K562 (cell line): ENCODE measurements at regions not wholly inside any gene's neighbourhood (a gene's known extent, or its start where the extent isn't known, plus 50 kb on each side); places are given as distances from the start of the nearest gene placed in this dataset.

Experiments used
- ATAC-seq: fragments of 200-7000 bp; cut with Tn5 transposase; 3 replicates; pipeline ENCODE4 v1.9.1; 2020; ENCODE audit warnings: moderate library complexity
- BruUV-seq: library from RNA; stranded (reverse); fragments of 400-500 nt; replicated peaks from 2 replicates; lab custom pipeline; 2021; lab: Mats Ljungman, UMichigan
- CTCF ChIA-PET: fragments of 300-600 bp; formaldehyde crosslinking; extraction: SDS; loops from one replicate; lab custom pipeline; 2021; ENCODE audit warnings: low intra/inter-chr PET ratio; lab: Yijun Ruan, JAX
- POLR2A ChIA-PET: fragments of 300-600, 350-650 bp; sonication (Branson Sonifier 250); formaldehyde crosslinking; extraction: SDS; loops from one replicate; lab custom pipeline; 2021; ENCODE audit warnings: antibody characterized with exemption, inconsistent platforms; lab: Yijun Ruan, JAX
- DNase-seq, 4 experiments: peaks; one replicate each; pipeline versions ENCODE4 v3.0.0 to v3.0.0-alpha.2; 2011 to 2018; ENCODE audit warnings: low spot score in 3 of 4, mixed read lengths in 3 of 4; ENCODE audit errors: extremely low read depth in 1 of 4
- FAIRE-seq: peaks from 2 replicates; lab custom pipeline; 2011; peaks lifted over from hg19 to GRCh38; lab: Jason Lieb, UNC
- H2AFZ ChIP-seq: 2 replicates; pipeline ENCODE4 v1.6.0; 2011; ENCODE audit warnings: low read depth, low read length, control low read depth, inconsistent platforms
- H3K27ac ChIP-seq: fragments of 200-600 bp; 3 replicates; pipeline ENCODE4 v1.8.0; 2011; ENCODE audit warnings: low read depth, mild to moderate bottlenecking, control low read depth, inconsistent platforms, low read length, moderate library complexity, mixed read lengths; ENCODE audit errors: extremely low read depth
- H3K27me3 ChIP-seq, 2 experiments: fragments of 300-600 bp in 1 of 2; 2 replicates in 1 of 2; 3 replicates in 1 of 2; pipeline versions ENCODE4 v1.6.0 to v1.8.0; 2011; ENCODE audit warnings: inconsistent platforms in 2 of 2, low read length in 2 of 2, mild to moderate bottlenecking in 1 of 2, mixed read lengths in 1 of 2, moderate library complexity in 1 of 2; ENCODE audit not compliant: control insufficient read depth in 2 of 2, insufficient read depth in 2 of 2
- H3K36me3 ChIP-seq: fragments of 300-600 bp; 3 replicates; pipeline ENCODE4 v1.8.0; 2011; ENCODE audit warnings: mild to moderate bottlenecking, low read length, inconsistent platforms; ENCODE audit not compliant: control insufficient read depth, insufficient read depth
- H3K4me1 ChIP-seq, 2 experiments: fragments of 200-600 bp in 1 of 2; replicated peaks in 1 of 2; 2 replicates in 1 of 2; 3 replicates in 1 of 2; pipeline versions ENCODE4 v1.5.1 to v1.8.0; 2011; ENCODE audit warnings: inconsistent platforms in 2 of 2, low read length in 2 of 2, mild to moderate bottlenecking in 1 of 2, mixed read lengths in 1 of 2, moderate library complexity in 1 of 2; ENCODE audit not compliant: control insufficient read depth in 2 of 2, insufficient read depth in 2 of 2
- H3K4me2 ChIP-seq: 2 replicates; pipeline ENCODE4 v1.6.1; 2011; ENCODE audit warnings: low read length, control low read depth, inconsistent platforms, mixed read lengths; ENCODE audit not compliant: insufficient read depth
- H3K4me3 ChIP-seq: fragments of 200-600 bp; sonication (generic), shearing (Covaris generic); 2 replicates; pipeline ENCODE4 v1.5.1; 2016; ENCODE audit warnings: control low read depth, inconsistent platforms
- H3K79me2 ChIP-seq: fragments of 200-600 bp; 3 replicates; pipeline ENCODE4 v1.8.0; 2011; ENCODE audit warnings: low read length, inconsistent platforms; ENCODE audit not compliant: control insufficient read depth, insufficient read depth
- H3K9ac ChIP-seq, 2 experiments: 2 replicates each; pipeline versions ENCODE4 v1.6.0 to v1.6.1; 2011; ENCODE audit warnings: low read depth in 2 of 2, low read length in 2 of 2, control low read depth in 1 of 2, inconsistent platforms in 1 of 2, mild to moderate bottlenecking in 1 of 2, mixed read lengths in 1 of 2; ENCODE audit not compliant: insufficient read depth in 1 of 2
- H3K9me1 ChIP-seq: one replicate; pipeline ENCODE4 v1.6.0; 2011; ENCODE audit warnings: inconsistent platforms, mild to moderate bottlenecking, low read length, moderate library complexity; ENCODE audit not compliant: control insufficient read depth, insufficient read depth
- H3K9me3 ChIP-seq: replicated peaks from 2 replicates; pipeline ENCODE4 v1.5.1; 2011; ENCODE audit warnings: low read depth, low read length, inconsistent platforms; ENCODE audit not compliant: control insufficient read depth, insufficient read depth
- H4K20me1 ChIP-seq: replicated peaks from 2 replicates; pipeline ENCODE4 v1.6.1; 2011; ENCODE audit warnings: low read length, inconsistent platforms, mixed read lengths; ENCODE audit not compliant: control insufficient read depth, insufficient read depth
- CEBPG ChIP-seq, 3 experiments: fragments of 200-800 bp in 1 of 3; sonication (Bioruptor generic) in 1 of 3; sonication (generic) in 1 of 3; formaldehyde crosslinking in 1 of 3; IDR thresholded peaks in 2 of 3; conservative IDR thresholded peaks in 1 of 3; 2 replicates each; pipeline versions ENCODE4 v1.6.1 to v1.8.0; 2016 to 2022; ENCODE audit warnings: missing compliant biosample characterization in 2 of 3, missing genetic modification characterization in 2 of 3, mild to moderate bottlenecking in 1 of 3, missing genetic modification reagents in 1 of 3
- RUNX1 ChIP-seq: sonication (generic); IDR thresholded peaks from 2 replicates; pipeline ENCODE4 v1.6.1; 2016; ENCODE audit warnings: antibody characterized with exemption, low read depth
- SAFB ChIP-seq: fragments of 200-400 bp; formaldehyde crosslinking; IDR thresholded peaks from 2 replicates; pipeline ENCODE4 v1.6.1; 2017; ENCODE audit warnings: low read depth, low read length, borderline replicate concordance
- THAP7 ChIP-seq: fragments of 250-450 bp; sonication (Bioruptor Pico); IDR thresholded peaks from 2 replicates; pipeline ENCODE4 v1.5.0; 2021
- TSC22D4 ChIP-seq: fragments of 450-650 bp; IDR thresholded peaks from 2 replicates; pipeline ENCODE4 v1.6.1; 2016; ENCODE audit warnings: missing genetic modification characterization, missing biosample characterization, control low read depth
- ZNF165 ChIP-seq: fragments of 250-450 bp; sonication (Bioruptor Pico); IDR thresholded peaks from 2 replicates; pipeline ENCODE4 v1.4.0; 2020; ENCODE audit warnings: borderline replicate concordance
- ZNF77 ChIP-seq: fragments of 250-450 bp; sonication (Bioruptor Pico); IDR thresholded peaks from 2 replicates; pipeline ENCODE4 v1.5.0; 2020
- WGBS: fragments of 100-300 bp; shearing (Covaris generic); methylation state at CpG from one replicate; pipeline ENCODE4 v1.1.6; 2016; ENCODE audit warnings: low coverage, mixed read lengths; ENCODE audit not compliant: insufficient coverage; ENCODE audit errors: missing lambda C conversion rate; 5-methylcytosine and 5-hydroxymethylcytosine counted together
- in situ Hi-C: fragments of 300-500 bp; cut with MboI; formaldehyde crosslinking; loops from 4 replicates; pipeline ENCODE4 v1.15.0; 2018; ENCODE audit warnings: inconsistent platforms, mixed read lengths
- intact Hi-C: fragments of 100-400 bp; cut with micrococcal nuclease; formaldehyde crosslinking; loops from 2 replicates; pipeline ENCODE4 v1.14.2; 2022
- TF ChIP-seq, protein P1 (sequence below): sonication (generic); formaldehyde crosslinking; IDR thresholded peaks from 2 replicates; pipeline ENCODE4 v1.8.0; 2022; ENCODE audit warnings: missing genetic modification reagents, mild to moderate bottlenecking, moderate library complexity, borderline replicate concordance
- TF ChIP-seq, protein P2 (sequence below): IDR thresholded peaks from 3 replicates; pipeline ENCODE4 v1.6.1; 2011; ENCODE audit warnings: borderline replicate concordance, mild to moderate bottlenecking, moderate library complexity; ENCODE audit not compliant: insufficient read length; ENCODE audit errors: extremely low read depth
- TF ChIP-seq, protein P3 (sequence below): sonication (generic); formaldehyde crosslinking; IDR thresholded peaks from 2 replicates; pipeline ENCODE4 v1.9.0; 2022; ENCODE audit warnings: mild to moderate bottlenecking, missing genetic modification reagents

GRCh38 chr4:132866616-132867015 lies 282.5 kb upstream of the PCDH10 start:
- ATAC-seq (no peak), FAIRE-seq (no peak), DNase-seq (no peak)
- POLR2A ChIA-PET: no interaction called here
- H3K9me3 ChIP-seq: no peaks in the 10 kb centered on the region
- H3K9ac ChIP-seq: no peak overlapping the region
- H3K79me2 ChIP-seq: no peaks in the 10 kb centered on the region
- no peak overlapping the region for H3K4me2 ChIP-seq
- no peak overlapping the region for H2AFZ ChIP-seq
- H3K27ac ChIP-seq: no peak overlapping the region
- no peaks in the 10 kb centered on the region for H4K20me1 ChIP-seq
- WGBS: 0% methylated on average over 4 of the region's 4 CpGs
- CTCF ChIA-PET: no interaction called here
- H3K9me1 ChIP-seq: no peaks in the 10 kb centered on the region
- no peaks in the 10 kb centered on the region for H3K4me1 ChIP-seq
- H3K4me3 ChIP-seq: no peak overlapping the region
- no TSS peak for BruUV-seq
- H3K27me3 ChIP-seq: no peaks in the 10 kb centered on the region
- intact Hi-C loops (no loop called here), in situ Hi-C loops (no loop called here)
- no peaks in the 10 kb centered on the region for H3K36me3 ChIP-seq
- TF ChIP-seq, protein P1, sequence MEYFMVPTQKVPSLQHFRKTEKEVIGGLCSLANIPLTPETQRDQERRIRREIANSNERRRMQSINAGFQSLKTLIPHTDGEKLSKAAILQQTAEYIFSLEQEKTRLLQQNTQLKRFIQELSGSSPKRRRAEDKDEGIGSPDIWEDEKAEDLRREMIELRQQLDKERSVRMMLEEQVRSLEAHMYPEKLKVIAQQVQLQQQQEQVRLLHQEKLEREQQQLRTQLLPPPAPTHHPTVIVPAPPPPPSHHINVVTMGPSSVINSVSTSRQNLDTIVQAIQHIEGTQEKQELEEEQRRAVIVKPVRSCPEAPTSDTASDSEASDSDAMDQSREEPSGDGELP: no peak
- TF ChIP-seq SAFB (no peak), THAP7 (CRISPR knock-in tag) (no peak), ZNF165 (no peak), ZNF77 (CRISPR knock-in tag) (no peak), TSC22D4 (tag) (no peak), RUNX1 (no peak), CEBPG (CRISPR knock-in tag; IDR thresholded peaks at IDR 0.05) (no peak), CEBPG (tag; conservative IDR thresholded peaks at IDR 0.05 in 1 of 2, IDR thresholded peaks at IDR 0.05 in 1 of 2) (no peak)
- TF ChIP-seq, protein P2, sequence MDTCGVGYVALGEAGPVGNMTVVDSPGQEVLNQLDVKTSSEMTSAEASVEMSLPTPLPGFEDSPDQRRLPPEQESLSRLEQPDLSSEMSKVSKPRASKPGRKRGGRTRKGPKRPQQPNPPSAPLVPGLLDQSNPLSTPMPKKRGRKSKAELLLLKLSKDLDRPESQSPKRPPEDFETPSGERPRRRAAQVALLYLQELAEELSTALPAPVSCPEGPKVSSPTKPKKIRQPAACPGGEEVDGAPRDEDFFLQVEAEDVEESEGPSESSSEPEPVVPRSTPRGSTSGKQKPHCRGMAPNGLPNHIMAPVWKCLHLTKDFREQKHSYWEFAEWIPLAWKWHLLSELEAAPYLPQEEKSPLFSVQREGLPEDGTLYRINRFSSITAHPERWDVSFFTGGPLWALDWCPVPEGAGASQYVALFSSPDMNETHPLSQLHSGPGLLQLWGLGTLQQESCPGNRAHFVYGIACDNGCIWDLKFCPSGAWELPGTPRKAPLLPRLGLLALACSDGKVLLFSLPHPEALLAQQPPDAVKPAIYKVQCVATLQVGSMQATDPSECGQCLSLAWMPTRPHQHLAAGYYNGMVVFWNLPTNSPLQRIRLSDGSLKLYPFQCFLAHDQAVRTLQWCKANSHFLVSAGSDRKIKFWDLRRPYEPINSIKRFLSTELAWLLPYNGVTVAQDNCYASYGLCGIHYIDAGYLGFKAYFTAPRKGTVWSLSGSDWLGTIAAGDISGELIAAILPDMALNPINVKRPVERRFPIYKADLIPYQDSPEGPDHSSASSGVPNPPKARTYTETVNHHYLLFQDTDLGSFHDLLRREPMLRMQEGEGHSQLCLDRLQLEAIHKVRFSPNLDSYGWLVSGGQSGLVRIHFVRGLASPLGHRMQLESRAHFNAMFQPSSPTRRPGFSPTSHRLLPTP: no peak
- TF ChIP-seq, protein P3, sequence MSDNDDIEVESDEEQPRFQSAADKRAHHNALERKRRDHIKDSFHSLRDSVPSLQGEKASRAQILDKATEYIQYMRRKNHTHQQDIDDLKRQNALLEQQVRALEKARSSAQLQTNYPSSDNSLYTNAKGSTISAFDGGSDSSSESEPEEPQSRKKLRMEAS (CRISPR knock-in tag): no peak
